HEK293 (cell line): ENCODE measurements at regions not wholly inside any gene's neighbourhood (a gene's known extent, or its start where the extent isn't known, plus 50 kb on each side); places are given as distances from the start of the nearest gene placed in this dataset.

Experiments used
- CTCF ChIA-PET: fragments of 350-600 bp; formaldehyde crosslinking; extraction: SDS; loops from one replicate; lab custom pipeline; 2021; ENCODE audit warnings: antibody characterized with exemption; lab: Yijun Ruan, JAX
- POLR2A ChIA-PET: fragments of 300-600 bp; formaldehyde crosslinking; extraction: SDS; loops from one replicate; lab custom pipeline; 2020; ENCODE audit warnings: antibody characterized with exemption, inconsistent platforms; lab: Yijun Ruan, JAX
- H3K27ac ChIP-seq: fragments of 200-500 bp; sonication (Bioruptor generic); 2 replicates; pipeline ENCODE4 v1.5.1; 2014; ENCODE audit warnings: low read depth, low read length, control low read depth, inconsistent platforms; ENCODE audit errors: extremely low read depth
- H3K36me3 ChIP-seq, 2 experiments: fragments of 200-500 bp in 1 of 2; sonication (Bioruptor generic) in 1 of 2; 1 replicate in 1 of 2; 2 replicates in 1 of 2; pipeline ENCODE4 v1.5.1; 2014 to 2017; ENCODE audit warnings: inconsistent platforms in 2 of 2, low read length in 2 of 2; ENCODE audit not compliant: control insufficient read depth in 2 of 2, insufficient read depth in 1 of 2
- H3K4me1 ChIP-seq: fragments of 200-500 bp; sonication (Bioruptor generic); 2 replicates; pipeline ENCODE4 v1.5.1; 2014; ENCODE audit warnings: mild to moderate bottlenecking, low read length, inconsistent platforms; ENCODE audit not compliant: control insufficient read depth, insufficient read depth
- H3K4me3 ChIP-seq: 2 replicates; pipeline ENCODE4 v1.5.1; 2011; ENCODE audit warnings: low read depth, mild to moderate bottlenecking, control low read depth, low read length, moderate library complexity
- H3K9me3 ChIP-seq: fragments of 200-500 bp; sonication (Bioruptor generic); 2 replicates; pipeline ENCODE4 v1.5.1; 2014; ENCODE audit warnings: low read depth, low read length, inconsistent platforms; ENCODE audit not compliant: control insufficient read depth, insufficient read depth
- FEZF1 ChIP-seq: fragments of 450-650 bp; formaldehyde crosslinking; IDR thresholded peaks from 2 replicates; pipeline ENCODE4 v1.5.1; 2016; ENCODE audit warnings: missing biosample characterization, missing genetic modification characterization
- MYNN ChIP-seq: fragments of 450-650 bp; formaldehyde crosslinking; IDR thresholded peaks from 2 replicates; pipeline ENCODE4 v1.5.1; 2016; ENCODE audit warnings: missing biosample characterization, missing genetic modification characterization, borderline replicate concordance
- ZFP69B ChIP-seq: fragments of 450-650 bp; formaldehyde crosslinking; IDR thresholded peaks from 2 replicates; pipeline ENCODE4 v1.5.1; 2016; ENCODE audit warnings: missing biosample characterization, missing genetic modification characterization
- ZNF10 ChIP-seq: fragments of 450-650 bp; formaldehyde crosslinking; IDR thresholded peaks from 2 replicates; pipeline ENCODE4 v1.5.1; 2017; ENCODE audit warnings: missing biosample characterization, missing genetic modification characterization
- ZNF132 ChIP-seq: fragments of 450-650 bp; formaldehyde crosslinking; IDR thresholded peaks from 2 replicates; pipeline ENCODE4 v1.5.1; 2017; ENCODE audit warnings: missing biosample characterization, missing genetic modification characterization, borderline replicate concordance
- ZNF16 ChIP-seq: fragments of 450-650 bp; formaldehyde crosslinking; IDR thresholded peaks from 2 replicates; pipeline ENCODE4 v1.5.1; 2016; ENCODE audit warnings: low read depth, missing biosample characterization, missing genetic modification characterization
- ZNF169 ChIP-seq: fragments of 450-650 bp; formaldehyde crosslinking; IDR thresholded peaks from 2 replicates; pipeline ENCODE4 v1.5.1; 2016; ENCODE audit warnings: missing biosample characterization, missing genetic modification characterization
- ZNF223 ChIP-seq: fragments of 450-650 bp; formaldehyde crosslinking; IDR thresholded peaks from 2 replicates; pipeline ENCODE4 v1.5.1; 2016; ENCODE audit warnings: missing biosample characterization, missing genetic modification characterization
- ZNF610 ChIP-seq: fragments of 450-650 bp; formaldehyde crosslinking; IDR thresholded peaks from 2 replicates; pipeline ENCODE4 v1.5.1; 2016; ENCODE audit warnings: missing biosample characterization, missing genetic modification characterization, borderline replicate concordance
- ZNF670 ChIP-seq: fragments of 450-650 bp; formaldehyde crosslinking; IDR thresholded peaks from 2 replicates; pipeline ENCODE4 v1.5.1; 2016; ENCODE audit warnings: missing biosample characterization, missing genetic modification characterization, low read depth
- ZNF792 ChIP-seq: fragments of 450-650 bp; formaldehyde crosslinking; IDR thresholded peaks from 2 replicates; pipeline ENCODE4 v1.5.1; 2016; ENCODE audit warnings: missing biosample characterization, missing genetic modification characterization
- ZNF830 ChIP-seq: fragments of 450-650 bp; IDR thresholded peaks from 2 replicates; pipeline ENCODE4 v1.5.0; 2018; ENCODE audit warnings: missing biosample characterization, missing genetic modification characterization, low read depth, mild to moderate bottlenecking, moderate library complexity
- ZSCAN16 ChIP-seq: fragments of 450-650 bp; formaldehyde crosslinking; IDR thresholded peaks from 2 replicates; pipeline ENCODE4 v1.5.1; 2016; ENCODE audit warnings: missing biosample characterization, missing genetic modification characterization
- TF ChIP-seq, protein P1 (sequence below): fragments of 450-650 bp; formaldehyde crosslinking; IDR thresholded peaks from 2 replicates; pipeline ENCODE4 v1.5.1; 2016; ENCODE audit warnings: missing biosample characterization, missing genetic modification characterization
- TF ChIP-seq, protein P2 (sequence below): fragments of 450-650 bp; formaldehyde crosslinking; IDR thresholded peaks from 2 replicates; pipeline ENCODE4 v1.5.1; 2016; ENCODE audit warnings: missing biosample characterization, missing genetic modification characterization, borderline replicate concordance
- TF ChIP-seq, protein P3 (sequence below): fragments of 450-650 bp; formaldehyde crosslinking; IDR thresholded peaks from 2 replicates; pipeline ENCODE4 v1.5.1; 2016; ENCODE audit warnings: missing biosample characterization, missing genetic modification characterization, borderline replicate concordance
- TF ChIP-seq, protein P4 (sequence below): fragments of 450-650 bp; formaldehyde crosslinking; IDR thresholded peaks from 2 replicates; pipeline ENCODE4 v1.5.1; 2016; ENCODE audit warnings: missing biosample characterization, missing genetic modification characterization

DNA sequence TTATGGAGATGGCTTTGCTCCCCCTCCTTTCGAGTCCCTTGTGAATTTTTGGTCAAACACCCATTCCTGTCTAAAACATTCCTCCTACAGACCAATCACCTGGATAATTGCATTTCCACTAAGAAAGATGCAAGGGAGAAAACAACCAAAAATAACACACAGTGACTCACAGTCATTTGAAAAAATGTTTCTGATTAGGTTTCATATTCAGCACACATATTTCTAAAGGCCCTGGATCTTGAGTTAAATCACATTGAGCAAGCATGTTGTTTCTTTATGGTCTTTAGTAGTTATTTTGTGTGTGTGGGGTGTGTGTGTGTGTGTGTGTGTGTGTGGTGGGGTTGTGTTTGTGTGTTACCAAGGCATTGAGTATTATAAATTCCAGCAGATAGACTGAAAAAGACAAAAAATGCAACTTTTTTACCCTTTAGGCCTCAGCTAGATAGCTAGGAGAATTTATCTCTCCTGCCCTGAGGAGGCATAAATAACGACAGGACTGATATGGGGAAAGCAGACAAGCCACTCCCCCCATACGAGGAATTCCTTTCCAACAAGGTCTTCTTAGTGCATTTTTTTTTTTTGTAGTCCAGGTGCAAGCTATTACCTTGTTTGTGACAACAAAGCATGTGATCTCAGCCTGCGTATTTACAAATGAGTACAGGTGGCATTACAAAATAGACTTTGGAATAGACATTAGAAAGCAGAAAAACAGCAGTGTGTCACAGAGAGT is 265.4 kb upstream of the ADGRL3 start:
- no peaks in the 10 kb centered on the region for H3K36me3 ChIP-seq
- CTCF ChIA-PET: interaction anchor here (0.7 kb wide), 1 partner anchor 146 kb away, joined by 3 read pairs; no protein-coding TSS in a partner anchor
- no peak overlapping the region for H3K4me3 ChIP-seq
- POLR2A ChIA-PET: no interaction called here
- H3K9me3 ChIP-seq: no peaks in the 10 kb centered on the region
- H3K4me1 ChIP-seq: no peaks in the 10 kb centered on the region
- no peak overlapping the region for H3K27ac ChIP-seq
- no peak for TF ChIP-seq ZNF10 (tag by site-specific recombination)
- TF ChIP-seq FEZF1 (tag by site-specific recombination): no peak
- TF ChIP-seq, protein P1, sequence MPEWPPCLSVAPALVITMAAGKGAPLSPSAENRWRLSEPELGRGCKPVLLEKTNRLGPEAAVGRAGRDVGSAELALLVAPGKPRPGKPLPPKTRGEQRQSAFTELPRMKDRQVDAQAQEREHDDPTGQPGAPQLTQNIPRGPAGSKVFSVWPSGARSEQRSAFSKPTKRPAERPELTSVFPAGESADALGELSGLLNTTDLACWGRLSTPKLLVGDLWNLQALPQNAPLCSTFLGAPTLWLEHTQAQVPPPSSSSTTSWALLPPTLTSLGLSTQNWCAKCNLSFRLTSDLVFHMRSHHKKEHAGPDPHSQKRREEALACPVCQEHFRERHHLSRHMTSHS: no peak
- TF ChIP-seq, protein P2, sequence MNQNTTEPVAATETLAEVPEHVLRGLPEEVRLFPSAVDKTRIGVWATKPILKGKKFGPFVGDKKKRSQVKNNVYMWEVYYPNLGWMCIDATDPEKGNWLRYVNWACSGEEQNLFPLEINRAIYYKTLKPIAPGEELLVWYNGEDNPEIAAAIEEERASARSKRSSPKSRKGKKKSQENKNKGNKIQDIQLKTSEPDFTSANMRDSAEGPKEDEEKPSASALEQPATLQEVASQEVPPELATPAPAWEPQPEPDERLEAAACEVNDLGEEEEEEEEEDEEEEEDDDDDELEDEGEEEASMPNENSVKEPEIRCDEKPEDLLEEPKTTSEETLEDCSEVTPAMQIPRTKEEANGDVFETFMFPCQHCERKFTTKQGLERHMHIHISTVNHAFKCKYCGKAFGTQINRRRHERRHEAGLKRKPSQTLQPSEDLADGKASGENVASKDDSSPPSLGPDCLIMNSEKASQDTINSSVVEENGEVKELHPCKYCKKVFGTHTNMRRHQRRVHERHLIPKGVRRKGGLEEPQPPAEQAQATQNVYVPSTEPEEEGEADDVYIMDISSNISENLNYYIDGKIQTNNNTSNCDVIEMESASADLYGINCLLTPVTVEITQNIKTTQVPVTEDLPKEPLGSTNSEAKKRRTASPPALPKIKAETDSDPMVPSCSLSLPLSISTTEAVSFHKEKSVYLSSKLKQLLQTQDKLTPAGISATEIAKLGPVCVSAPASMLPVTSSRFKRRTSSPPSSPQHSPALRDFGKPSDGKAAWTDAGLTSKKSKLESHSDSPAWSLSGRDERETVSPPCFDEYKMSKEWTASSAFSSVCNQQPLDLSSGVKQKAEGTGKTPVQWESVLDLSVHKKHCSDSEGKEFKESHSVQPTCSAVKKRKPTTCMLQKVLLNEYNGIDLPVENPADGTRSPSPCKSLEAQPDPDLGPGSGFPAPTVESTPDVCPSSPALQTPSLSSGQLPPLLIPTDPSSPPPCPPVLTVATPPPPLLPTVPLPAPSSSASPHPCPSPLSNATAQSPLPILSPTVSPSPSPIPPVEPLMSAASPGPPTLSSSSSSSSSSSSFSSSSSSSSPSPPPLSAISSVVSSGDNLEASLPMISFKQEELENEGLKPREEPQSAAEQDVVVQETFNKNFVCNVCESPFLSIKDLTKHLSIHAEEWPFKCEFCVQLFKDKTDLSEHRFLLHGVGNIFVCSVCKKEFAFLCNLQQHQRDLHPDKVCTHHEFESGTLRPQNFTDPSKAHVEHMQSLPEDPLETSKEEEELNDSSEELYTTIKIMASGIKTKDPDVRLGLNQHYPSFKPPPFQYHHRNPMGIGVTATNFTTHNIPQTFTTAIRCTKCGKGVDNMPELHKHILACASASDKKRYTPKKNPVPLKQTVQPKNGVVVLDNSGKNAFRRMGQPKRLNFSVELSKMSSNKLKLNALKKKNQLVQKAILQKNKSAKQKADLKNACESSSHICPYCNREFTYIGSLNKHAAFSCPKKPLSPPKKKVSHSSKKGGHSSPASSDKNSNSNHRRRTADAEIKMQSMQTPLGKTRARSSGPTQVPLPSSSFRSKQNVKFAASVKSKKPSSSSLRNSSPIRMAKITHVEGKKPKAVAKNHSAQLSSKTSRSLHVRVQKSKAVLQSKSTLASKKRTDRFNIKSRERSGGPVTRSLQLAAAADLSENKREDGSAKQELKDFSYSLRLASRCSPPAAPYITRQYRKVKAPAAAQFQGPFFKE: no peak
- no peak for TF ChIP-seq ZFP69B (tag by site-specific recombination)
- TF ChIP-seq, protein P3, sequence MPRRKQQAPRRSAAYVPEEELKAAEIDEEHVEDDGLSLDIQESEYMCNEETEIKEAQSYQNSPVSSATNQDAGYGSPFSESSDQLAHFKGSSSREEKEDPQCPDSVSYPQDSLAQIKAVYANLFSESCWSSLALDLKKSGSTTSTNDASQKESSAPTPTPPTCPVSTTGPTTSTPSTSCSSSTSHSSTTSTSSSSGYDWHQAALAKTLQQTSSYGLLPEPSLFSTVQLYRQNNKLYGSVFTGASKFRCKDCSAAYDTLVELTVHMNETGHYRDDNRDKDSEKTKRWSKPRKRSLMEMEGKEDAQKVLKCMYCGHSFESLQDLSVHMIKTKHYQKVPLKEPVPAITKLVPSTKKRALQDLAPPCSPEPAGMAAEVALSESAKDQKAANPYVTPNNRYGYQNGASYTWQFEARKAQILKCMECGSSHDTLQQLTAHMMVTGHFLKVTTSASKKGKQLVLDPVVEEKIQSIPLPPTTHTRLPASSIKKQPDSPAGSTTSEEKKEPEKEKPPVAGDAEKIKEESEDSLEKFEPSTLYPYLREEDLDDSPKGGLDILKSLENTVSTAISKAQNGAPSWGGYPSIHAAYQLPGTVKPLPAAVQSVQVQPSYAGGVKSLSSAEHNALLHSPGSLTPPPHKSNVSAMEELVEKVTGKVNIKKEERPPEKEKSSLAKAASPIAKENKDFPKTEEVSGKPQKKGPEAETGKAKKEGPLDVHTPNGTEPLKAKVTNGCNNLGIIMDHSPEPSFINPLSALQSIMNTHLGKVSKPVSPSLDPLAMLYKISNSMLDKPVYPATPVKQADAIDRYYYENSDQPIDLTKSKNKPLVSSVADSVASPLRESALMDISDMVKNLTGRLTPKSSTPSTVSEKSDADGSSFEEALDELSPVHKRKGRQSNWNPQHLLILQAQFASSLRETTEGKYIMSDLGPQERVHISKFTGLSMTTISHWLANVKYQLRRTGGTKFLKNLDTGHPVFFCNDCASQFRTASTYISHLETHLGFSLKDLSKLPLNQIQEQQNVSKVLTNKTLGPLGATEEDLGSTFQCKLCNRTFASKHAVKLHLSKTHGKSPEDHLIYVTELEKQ: no peak
- TF ChIP-seq ZNF670 (tag by site-specific recombination): no peak
- TF ChIP-seq ZNF610 (tag by site-specific recombination): no peak
- TF ChIP-seq, protein P4, sequence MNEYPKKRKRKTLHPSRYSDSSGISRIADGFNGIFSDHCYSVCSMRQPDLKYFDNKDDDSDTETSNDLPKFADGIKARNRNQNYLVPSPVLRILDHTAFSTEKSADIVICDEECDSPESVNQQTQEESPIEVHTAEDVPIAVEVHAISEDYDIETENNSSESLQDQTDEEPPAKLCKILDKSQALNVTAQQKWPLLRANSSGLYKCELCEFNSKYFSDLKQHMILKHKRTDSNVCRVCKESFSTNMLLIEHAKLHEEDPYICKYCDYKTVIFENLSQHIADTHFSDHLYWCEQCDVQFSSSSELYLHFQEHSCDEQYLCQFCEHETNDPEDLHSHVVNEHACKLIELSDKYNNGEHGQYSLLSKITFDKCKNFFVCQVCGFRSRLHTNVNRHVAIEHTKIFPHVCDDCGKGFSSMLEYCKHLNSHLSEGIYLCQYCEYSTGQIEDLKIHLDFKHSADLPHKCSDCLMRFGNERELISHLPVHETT (tag by site-specific recombination): no peak
- TF ChIP-seq ZSCAN16 (tag by site-specific recombination): no peak
- TF ChIP-seq ZNF792 (tag by site-specific recombination): no peak
- TF ChIP-seq ZNF830: no peak
- TF ChIP-seq MYNN (tag by site-specific recombination): no peak
- TF ChIP-seq ZNF132 (tag by site-specific recombination): no peak
- no peak for TF ChIP-seq ZNF223
- TF ChIP-seq ZNF169 (tag by site-specific recombination): no peak
- no peak for TF ChIP-seq ZNF16 (tag by site-specific recombination)
